ENCODE measurements at regions not wholly inside any gene's neighbourhood (a gene's known extent, or its start where the extent isn't known, plus 50 kb on each side); places are given as distances from the start of the nearest gene placed in this dataset.

GRCh38 chr9:19870988-19871387 lies 82.2 kb upstream of the SLC24A2 start:
- no peak overlapping the region for H3K4me3 ChIP-seq (ENCODE audit: low read depth, low read length)
- TF ChIP-seq MYC (IDR thresholded peaks at IDR 0.05; ENCODE audit: low read depth, low read length) (no peak), POLR2A (IDR thresholded peaks at IDR 0.05; ENCODE audit: extremely low read depth, insufficient read length) (no peak)
- TF ChIP-seq, protein P1, sequence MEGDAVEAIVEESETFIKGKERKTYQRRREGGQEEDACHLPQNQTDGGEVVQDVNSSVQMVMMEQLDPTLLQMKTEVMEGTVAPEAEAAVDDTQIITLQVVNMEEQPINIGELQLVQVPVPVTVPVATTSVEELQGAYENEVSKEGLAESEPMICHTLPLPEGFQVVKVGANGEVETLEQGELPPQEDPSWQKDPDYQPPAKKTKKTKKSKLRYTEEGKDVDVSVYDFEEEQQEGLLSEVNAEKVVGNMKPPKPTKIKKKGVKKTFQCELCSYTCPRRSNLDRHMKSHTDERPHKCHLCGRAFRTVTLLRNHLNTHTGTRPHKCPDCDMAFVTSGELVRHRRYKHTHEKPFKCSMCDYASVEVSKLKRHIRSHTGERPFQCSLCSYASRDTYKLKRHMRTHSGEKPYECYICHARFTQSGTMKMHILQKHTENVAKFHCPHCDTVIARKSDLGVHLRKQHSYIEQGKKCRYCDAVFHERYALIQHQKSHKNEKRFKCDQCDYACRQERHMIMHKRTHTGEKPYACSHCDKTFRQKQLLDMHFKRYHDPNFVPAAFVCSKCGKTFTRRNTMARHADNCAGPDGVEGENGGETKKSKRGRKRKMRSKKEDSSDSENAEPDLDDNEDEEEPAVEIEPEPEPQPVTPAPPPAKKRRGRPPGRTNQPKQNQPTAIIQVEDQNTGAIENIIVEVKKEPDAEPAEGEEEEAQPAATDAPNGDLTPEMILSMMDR (IDR thresholded peaks at IDR 0.05; ENCODE audit: low read depth, low read length) = no peak
- TF ChIP-seq, protein P2, sequence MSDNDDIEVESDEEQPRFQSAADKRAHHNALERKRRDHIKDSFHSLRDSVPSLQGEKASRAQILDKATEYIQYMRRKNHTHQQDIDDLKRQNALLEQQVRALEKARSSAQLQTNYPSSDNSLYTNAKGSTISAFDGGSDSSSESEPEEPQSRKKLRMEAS (IDR thresholded peaks at IDR 0.05; ENCODE audit: low read depth, low read length) = no peak
- no peak for DNase-seq (ENCODE audit: low read depth)

DNA sequence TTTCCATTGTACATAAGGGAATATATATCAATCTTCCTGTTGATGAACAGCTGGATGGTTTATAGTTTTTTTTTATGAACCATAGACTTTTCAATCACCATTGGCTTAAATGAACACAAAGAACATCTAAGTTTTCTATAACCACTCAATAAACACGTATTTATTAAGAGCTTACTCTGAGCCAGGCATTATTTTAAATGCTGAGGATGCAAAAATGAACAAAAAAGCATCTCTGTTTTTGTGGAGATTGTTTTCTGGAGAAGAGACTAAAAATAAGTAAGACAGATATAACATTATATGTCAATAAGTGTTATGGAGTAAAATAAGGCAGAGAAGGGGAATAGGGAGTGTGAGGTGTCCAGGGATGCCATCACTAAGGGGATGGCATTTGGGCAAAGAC lies 52.1 kb upstream of the SLC24A2 start:
- TF ChIP-seq, protein P1 (IDR thresholded peaks at IDR 0.05; ENCODE audit: low read depth, low read length) = no peak
- TF ChIP-seq MYC (IDR thresholded peaks at IDR 0.05; ENCODE audit: low read depth, low read length) (no peak), POLR2A (IDR thresholded peaks at IDR 0.05; ENCODE audit: extremely low read depth, insufficient read length) (no peak)
- TF ChIP-seq, protein P2 (IDR thresholded peaks at IDR 0.05; ENCODE audit: low read depth, low read length) = no peak
- no peak for DNase-seq (ENCODE audit: low read depth)
- no peak overlapping the region for H3K4me3 ChIP-seq (ENCODE audit: low read depth, low read length)
